ENCODE measurements at regions not wholly inside any gene's neighbourhood (a gene's known extent, or its start where the extent isn't known, plus 50 kb on each side); places are given as distances from the start of the nearest gene placed in this dataset.

DNA sequence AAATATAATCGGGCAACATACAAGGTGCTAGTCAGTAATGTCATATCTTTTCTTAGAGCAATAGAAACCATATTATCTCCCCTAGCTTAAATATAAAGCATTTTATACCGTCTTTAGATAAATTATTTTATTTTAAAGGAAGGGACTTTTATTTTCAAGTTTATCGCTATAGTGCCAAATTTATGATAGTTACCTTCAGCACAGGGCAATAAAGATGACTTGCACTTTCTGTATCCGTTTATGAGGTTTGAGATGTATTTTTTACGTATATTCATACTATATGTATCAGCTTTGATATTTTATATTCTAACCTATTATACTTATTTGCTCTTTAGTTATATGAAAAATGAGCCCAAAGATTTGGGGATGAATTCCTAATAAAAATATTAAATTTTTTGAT lies 61.6 kb upstream of the CARD18 start:
- TF ChIP-seq, protein P1, sequence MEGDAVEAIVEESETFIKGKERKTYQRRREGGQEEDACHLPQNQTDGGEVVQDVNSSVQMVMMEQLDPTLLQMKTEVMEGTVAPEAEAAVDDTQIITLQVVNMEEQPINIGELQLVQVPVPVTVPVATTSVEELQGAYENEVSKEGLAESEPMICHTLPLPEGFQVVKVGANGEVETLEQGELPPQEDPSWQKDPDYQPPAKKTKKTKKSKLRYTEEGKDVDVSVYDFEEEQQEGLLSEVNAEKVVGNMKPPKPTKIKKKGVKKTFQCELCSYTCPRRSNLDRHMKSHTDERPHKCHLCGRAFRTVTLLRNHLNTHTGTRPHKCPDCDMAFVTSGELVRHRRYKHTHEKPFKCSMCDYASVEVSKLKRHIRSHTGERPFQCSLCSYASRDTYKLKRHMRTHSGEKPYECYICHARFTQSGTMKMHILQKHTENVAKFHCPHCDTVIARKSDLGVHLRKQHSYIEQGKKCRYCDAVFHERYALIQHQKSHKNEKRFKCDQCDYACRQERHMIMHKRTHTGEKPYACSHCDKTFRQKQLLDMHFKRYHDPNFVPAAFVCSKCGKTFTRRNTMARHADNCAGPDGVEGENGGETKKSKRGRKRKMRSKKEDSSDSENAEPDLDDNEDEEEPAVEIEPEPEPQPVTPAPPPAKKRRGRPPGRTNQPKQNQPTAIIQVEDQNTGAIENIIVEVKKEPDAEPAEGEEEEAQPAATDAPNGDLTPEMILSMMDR (IDR thresholded peaks at IDR 0.05) = no peak
- TF ChIP-seq POLR2A (IDR thresholded peaks at IDR 0.05) = no peak
